HepG2 (cell line): ENCODE measurements at regions not wholly inside any gene's neighbourhood (a gene's known extent, or its start where the extent isn't known, plus 50 kb on each side); places are given as distances from the start of the nearest gene placed in this dataset.

Experiments
- ATAC-seq: fragments of 200-7000 bp; cut with Tn5 transposase; 3 replicates; pipeline ENCODE4 v1.9.1; 2020; ENCODE audit warnings: mild to moderate bottlenecking, moderate library complexity
- BruUV-seq: library from RNA; stranded (reverse); fragments of 400-500 nt; replicated peaks from 2 replicates; lab custom pipeline; 2021; lab: Mats Ljungman, UMichigan
- CTCF ChIA-PET: fragments of 300-600 bp; formaldehyde crosslinking; extraction: SDS; loops from one replicate; lab custom pipeline; 2021; ENCODE audit warnings: low total read pairs, inconsistent platforms, low intra/inter-chr PET ratio; lab: Yijun Ruan, JAX
- POLR2A ChIA-PET: fragments of 350-600 bp; sonication (Branson Sonifier 250); formaldehyde crosslinking; loops from one replicate; lab custom pipeline; 2020; ENCODE audit warnings: antibody characterized with exemption, inconsistent platforms; lab: Yijun Ruan, JAX
- DNase-seq: peaks from one replicate; pipeline ENCODE4 v3.0.0-alpha.2; 2015; ENCODE audit warnings: low spot score
- FAIRE-seq: peaks from 3 replicates; lab custom pipeline; 2011; peaks lifted over from hg19 to GRCh38; lab: Jason Lieb, UNC
- H2AFZ ChIP-seq: one replicate; pipeline ENCODE4 v1.6.1; 2011; ENCODE audit warnings: low read length, inconsistent platforms
- H3K27ac ChIP-seq: fragments of 300-600 bp; 3 replicates; pipeline ENCODE4 v1.8.0; 2011; ENCODE audit warnings: mixed run types, mild to moderate bottlenecking, mixed read lengths, low read length, inconsistent platforms; ENCODE audit not compliant: insufficient read depth; ENCODE audit errors: extremely low read length
- H3K27me3 ChIP-seq, 2 experiments: fragments of 200-600 bp in 1 of 2; 2 replicates in 1 of 2; 3 replicates in 1 of 2; pipeline versions ENCODE4 v1.6.0 to v1.8.0; 2011; ENCODE audit warnings: low read length in 2 of 2, mild to moderate bottlenecking in 2 of 2, moderate library complexity in 2 of 2, inconsistent platforms in 1 of 2; ENCODE audit not compliant: insufficient read depth in 2 of 2, control insufficient read depth in 1 of 2
- H3K36me3 ChIP-seq, 2 experiments: fragments of 200-600 bp in 1 of 2; replicated peaks in 1 of 2; 2 replicates in 1 of 2; 3 replicates in 1 of 2; pipeline versions ENCODE4 v1.5.1 to v1.8.0; 2011; ENCODE audit warnings: low read length in 2 of 2, inconsistent platforms in 1 of 2; ENCODE audit not compliant: insufficient read depth in 2 of 2, control insufficient read depth in 1 of 2
- H3K4me1 ChIP-seq: 2 replicates; pipeline ENCODE4 v1.5.1; 2012; ENCODE audit warnings: low read length, inconsistent platforms; ENCODE audit not compliant: insufficient read depth
- H3K4me2 ChIP-seq: 2 replicates; pipeline ENCODE4 v1.6.0; 2011; ENCODE audit warnings: low read depth, low read length, inconsistent platforms
- H3K4me3 ChIP-seq, 3 experiments: fragments of 200-600 bp in 1 of 3; sonication (generic), shearing (Covaris generic) in 1 of 3; replicated peaks in 1 of 3; 2 replicates each; pipeline ENCODE4 v1.5.1; 2011 to 2016; ENCODE audit warnings: low read length in 3 of 3, inconsistent platforms in 2 of 3, low read depth in 2 of 3, mild to moderate bottlenecking in 2 of 3, control low read depth in 1 of 3, mixed read lengths in 1 of 3; ENCODE audit not compliant: insufficient read depth in 1 of 3
- H3K79me2 ChIP-seq: one replicate; pipeline ENCODE4 v1.6.1; 2011; ENCODE audit warnings: low read length, inconsistent platforms; ENCODE audit not compliant: insufficient read depth
- H3K9ac ChIP-seq: 2 replicates; pipeline ENCODE4 v1.6.0; 2011; ENCODE audit warnings: mild to moderate bottlenecking, low read depth, low read length, inconsistent platforms; ENCODE audit not compliant: insufficient read depth
- H3K9me3 ChIP-seq: 2 replicates; pipeline ENCODE4 v1.5.1; 2012; ENCODE audit warnings: mild to moderate bottlenecking, low read length
- H4K20me1 ChIP-seq: 2 replicates; pipeline ENCODE4 v1.6.0; 2011; ENCODE audit warnings: inconsistent platforms, mild to moderate bottlenecking, low read length, moderate library complexity; ENCODE audit not compliant: insufficient read depth
- ATF2 ChIP-seq: sonication (generic); formaldehyde crosslinking; IDR thresholded peaks from 2 replicates; pipeline ENCODE4 v1.4.0; 2020; ENCODE audit warnings: missing genetic modification reagents
- HOXD1 ChIP-seq: sonication (generic); formaldehyde crosslinking; IDR thresholded peaks from 2 replicates; pipeline ENCODE4 v1.5.0; 2020; ENCODE audit warnings: missing genetic modification reagents
- IRF2 ChIP-seq: IDR thresholded peaks from 2 replicates; pipeline ENCODE4 v1.6.1; 2018; ENCODE audit warnings: missing genetic modification reagents, missing compliant biosample characterization
- MBNL3 ChIP-seq: fragments of 250-450 bp; sonication (Bioruptor Pico); conservative IDR thresholded peaks from 2 replicates; pipeline ENCODE4 v1.8.0; 2022; ENCODE audit warnings: mild to moderate bottlenecking, inconsistent platforms
- NCOA2 ChIP-seq: sonication (generic); formaldehyde crosslinking; IDR thresholded peaks from 2 replicates; pipeline ENCODE4 v1.8.0; 2022; ENCODE audit warnings: inconsistent platforms
- TOPORS ChIP-seq: sonication (generic); formaldehyde crosslinking; IDR thresholded peaks from 2 replicates; pipeline ENCODE4 v1.8.0; 2023; ENCODE audit warnings: mild to moderate bottlenecking, missing genetic modification reagents
- ZC3H4 ChIP-seq: sonication (generic); formaldehyde crosslinking; IDR thresholded peaks from 2 replicates; pipeline ENCODE4 v1.4.0; 2020; ENCODE audit warnings: missing genetic modification reagents, borderline replicate concordance
- ZFP91 ChIP-seq: sonication (generic); formaldehyde crosslinking; IDR thresholded peaks from 2 replicates; pipeline ENCODE4 v1.9.0; 2022; ENCODE audit warnings: missing genetic modification reagents, mild to moderate bottlenecking, borderline replicate concordance
- ZIK1 ChIP-seq: sonication (generic); formaldehyde crosslinking; IDR thresholded peaks from 2 replicates; pipeline ENCODE4 v1.5.0; 2020; ENCODE audit warnings: mild to moderate bottlenecking, low read depth, missing genetic modification reagents, borderline replicate concordance
- ZNF577 ChIP-seq: sonication (generic); formaldehyde crosslinking; IDR thresholded peaks from 2 replicates; pipeline ENCODE4 v1.4.0; 2020; ENCODE audit warnings: mild to moderate bottlenecking, low read depth, missing genetic modification reagents, borderline replicate concordance
- WGBS: methylation state at CpG from one replicate; pipeline ENCODE4 v1.1.6; 2017; ENCODE audit warnings: low lambda C conversion rate; 5-methylcytosine and 5-hydroxymethylcytosine counted together
- in situ Hi-C: cut with HindIII; loops from 2 replicates; pipeline ENCODE4 v1.10.0; 2017; ENCODE audit warnings: low pct_unique_long_range_greater_than_20kb; ENCODE audit not compliant: extremely low pct_ligation_motif_present
- intact Hi-C: fragments of 100-400 bp; cut with micrococcal nuclease; formaldehyde crosslinking; loops from one replicate; pipeline ENCODE4 v1.10.0; 2022; ENCODE audit not compliant: unreplicated experiment
- TF ChIP-seq, protein P1 (sequence below): IDR thresholded peaks from 2 replicates; pipeline ENCODE4 v1.6.1; 2016; ENCODE audit warnings: missing compliant biosample characterization, missing genetic modification reagents, borderline replicate concordance

DNA sequence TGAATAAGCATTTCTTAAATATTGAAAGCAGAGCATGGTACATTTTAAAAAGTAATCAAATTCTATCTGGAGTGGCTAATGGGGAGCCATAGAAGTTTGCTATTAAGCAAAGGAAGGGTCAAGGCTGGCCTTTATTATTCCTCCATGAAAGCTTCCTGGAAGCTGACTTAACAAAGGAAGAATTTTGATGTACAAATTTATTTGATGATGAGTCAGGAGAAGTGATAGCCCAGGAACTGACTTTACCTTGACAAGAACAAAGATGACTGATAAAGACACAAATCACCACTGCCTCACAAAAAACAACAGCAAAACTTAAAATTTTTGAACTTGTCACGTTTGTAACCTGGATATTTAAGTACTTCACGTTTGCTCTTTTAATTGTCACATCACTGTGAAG, 872.1 kb downstream of the PCDH7 start:
- H3K4me1 ChIP-seq, result no peaks in the 10 kb centered on the region
- no peak overlapping the region for H3K9ac ChIP-seq
- no peaks in the 10 kb centered on the region for H3K36me3 ChIP-seq
- intact Hi-C loops, result no loop called here
- no peaks in the 10 kb centered on the region for H3K79me2 ChIP-seq
- in situ Hi-C loops, result no loop called here
- CTCF ChIA-PET, result no interaction called here
- H2AFZ ChIP-seq, result no peak overlapping the region
- H3K9me3 ChIP-seq, result peaks cover 1% of the 10 kb centered on the region; the same call in 1 of the 2 replicates
- no peak for FAIRE-seq
- 2% methylated on average over 2 of the region's 2 CpGs for WGBS
- no peak for DNase-seq
- H3K27ac ChIP-seq, result no peak overlapping the region
- no peaks in the 10 kb centered on the region for H4K20me1 ChIP-seq
- POLR2A ChIA-PET, result no interaction called here
- no peak for ATAC-seq
- no peaks in the 10 kb centered on the region for H3K27me3 ChIP-seq
- H3K4me3 ChIP-seq, result no peak overlapping the region
- H3K4me2 ChIP-seq, result no peak overlapping the region
- TF ChIP-seq, protein P1, sequence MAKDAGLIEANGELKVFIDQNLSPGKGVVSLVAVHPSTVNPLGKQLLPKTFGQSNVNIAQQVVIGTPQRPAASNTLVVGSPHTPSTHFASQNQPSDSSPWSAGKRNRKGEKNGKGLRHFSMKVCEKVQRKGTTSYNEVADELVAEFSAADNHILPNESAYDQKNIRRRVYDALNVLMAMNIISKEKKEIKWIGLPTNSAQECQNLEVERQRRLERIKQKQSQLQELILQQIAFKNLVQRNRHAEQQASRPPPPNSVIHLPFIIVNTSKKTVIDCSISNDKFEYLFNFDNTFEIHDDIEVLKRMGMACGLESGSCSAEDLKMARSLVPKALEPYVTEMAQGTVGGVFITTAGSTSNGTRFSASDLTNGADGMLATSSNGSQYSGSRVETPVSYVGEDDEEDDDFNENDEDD (CRISPR knock-in tag), result no peak
- TF ChIP-seq TOPORS (no peak), HOXD1 (CRISPR knock-in tag) (no peak), ZC3H4 (no peak), IRF2 (CRISPR knock-in tag) (no peak), MBNL3 (CRISPR knock-in tag) (no peak), ZFP91 (no peak), ZIK1 (CRISPR knock-in tag) (no peak), NCOA2 (CRISPR knock-in tag) (no peak), ZNF577 (CRISPR knock-in tag) (no peak), ATF2 (no peak)
- no TSS peak for BruUV-seq
